Glutamatergic neuron (in vitro differentiated cells): ENCODE measurements at regions not wholly inside any gene's neighbourhood (a gene's known extent, or its start where the extent isn't known, plus 50 kb on each side); places are given as distances from the start of the nearest gene placed in this dataset.

ENCODE experiments used
- DNase-seq: peaks from one replicate; pipeline ENCODE4 v3.0.0; 2022
- H3K27ac Mint-ChIP-seq: one replicate; pipeline ENCODE4 v1.8.0; 2020; ENCODE audit warnings: mild to moderate bottlenecking, mixed read lengths, inconsistent platforms; ENCODE audit not compliant: unreplicated experiment
- H3K27me3 Mint-ChIP-seq: one replicate; pipeline ENCODE4 v1.8.0; 2020; ENCODE audit warnings: mild to moderate bottlenecking, moderate library complexity, mixed read lengths, inconsistent platforms; ENCODE audit not compliant: unreplicated experiment
- H3K36me3 Mint-ChIP-seq: one replicate; pipeline ENCODE4 v1.8.0; 2020; ENCODE audit warnings: mild to moderate bottlenecking, mixed read lengths, inconsistent platforms; ENCODE audit not compliant: unreplicated experiment
- H3K4me1 Mint-ChIP-seq: one replicate; pipeline ENCODE4 v1.8.0; 2020; ENCODE audit warnings: mild to moderate bottlenecking, low read depth, mixed read lengths, inconsistent platforms; ENCODE audit not compliant: unreplicated experiment
- H3K4me3 Mint-ChIP-seq: one replicate; pipeline ENCODE4 v1.8.0; 2020; ENCODE audit warnings: mild to moderate bottlenecking, mixed read lengths, inconsistent platforms; ENCODE audit not compliant: unreplicated experiment
- H3K9me3 Mint-ChIP-seq: one replicate; pipeline ENCODE4 v1.8.0; 2020; ENCODE audit warnings: mild to moderate bottlenecking, moderate library complexity, mixed read lengths, inconsistent platforms; ENCODE audit not compliant: unreplicated experiment
- TF ChIP-seq, protein P1 (sequence below): fragments of 200-600 bp; sonication (generic); IDR thresholded peaks from one replicate; pipeline ENCODE4 v1.5.0; 2021; ENCODE audit not compliant: partially characterized antibody, unreplicated experiment

DNA sequence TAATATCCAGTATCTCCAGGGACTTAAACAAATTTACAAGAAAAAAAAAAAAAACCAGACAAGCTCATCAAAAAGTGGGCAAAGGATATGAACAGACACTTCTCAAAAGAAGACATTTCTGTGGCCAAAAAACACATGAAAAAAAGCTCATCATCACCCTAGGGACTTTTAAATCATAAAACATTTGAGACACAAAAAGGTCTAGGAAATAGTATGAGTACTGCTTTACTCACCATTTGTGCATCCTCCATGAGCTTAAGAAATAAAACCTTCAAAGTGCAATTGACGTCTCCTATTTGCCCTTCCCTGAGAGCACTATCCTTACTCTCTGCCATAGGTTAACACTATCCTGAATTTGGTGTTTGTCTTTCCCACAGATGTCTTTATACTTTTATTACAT is 193.7 kb upstream of the NREP start:
- H3K27me3 Mint-ChIP-seq = no peaks in the 10 kb centered on the region
- H3K36me3 Mint-ChIP-seq = no peaks in the 10 kb centered on the region
- DNase-seq = no peak
- H3K4me1 Mint-ChIP-seq = no peaks in the 10 kb centered on the region
- no peak overlapping the region for H3K27ac Mint-ChIP-seq
- no peaks in the 10 kb centered on the region for H3K9me3 Mint-ChIP-seq
- TF ChIP-seq, protein P1, sequence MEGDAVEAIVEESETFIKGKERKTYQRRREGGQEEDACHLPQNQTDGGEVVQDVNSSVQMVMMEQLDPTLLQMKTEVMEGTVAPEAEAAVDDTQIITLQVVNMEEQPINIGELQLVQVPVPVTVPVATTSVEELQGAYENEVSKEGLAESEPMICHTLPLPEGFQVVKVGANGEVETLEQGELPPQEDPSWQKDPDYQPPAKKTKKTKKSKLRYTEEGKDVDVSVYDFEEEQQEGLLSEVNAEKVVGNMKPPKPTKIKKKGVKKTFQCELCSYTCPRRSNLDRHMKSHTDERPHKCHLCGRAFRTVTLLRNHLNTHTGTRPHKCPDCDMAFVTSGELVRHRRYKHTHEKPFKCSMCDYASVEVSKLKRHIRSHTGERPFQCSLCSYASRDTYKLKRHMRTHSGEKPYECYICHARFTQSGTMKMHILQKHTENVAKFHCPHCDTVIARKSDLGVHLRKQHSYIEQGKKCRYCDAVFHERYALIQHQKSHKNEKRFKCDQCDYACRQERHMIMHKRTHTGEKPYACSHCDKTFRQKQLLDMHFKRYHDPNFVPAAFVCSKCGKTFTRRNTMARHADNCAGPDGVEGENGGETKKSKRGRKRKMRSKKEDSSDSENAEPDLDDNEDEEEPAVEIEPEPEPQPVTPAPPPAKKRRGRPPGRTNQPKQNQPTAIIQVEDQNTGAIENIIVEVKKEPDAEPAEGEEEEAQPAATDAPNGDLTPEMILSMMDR = no peak
- no peak overlapping the region for H3K4me3 Mint-ChIP-seq

DNA sequence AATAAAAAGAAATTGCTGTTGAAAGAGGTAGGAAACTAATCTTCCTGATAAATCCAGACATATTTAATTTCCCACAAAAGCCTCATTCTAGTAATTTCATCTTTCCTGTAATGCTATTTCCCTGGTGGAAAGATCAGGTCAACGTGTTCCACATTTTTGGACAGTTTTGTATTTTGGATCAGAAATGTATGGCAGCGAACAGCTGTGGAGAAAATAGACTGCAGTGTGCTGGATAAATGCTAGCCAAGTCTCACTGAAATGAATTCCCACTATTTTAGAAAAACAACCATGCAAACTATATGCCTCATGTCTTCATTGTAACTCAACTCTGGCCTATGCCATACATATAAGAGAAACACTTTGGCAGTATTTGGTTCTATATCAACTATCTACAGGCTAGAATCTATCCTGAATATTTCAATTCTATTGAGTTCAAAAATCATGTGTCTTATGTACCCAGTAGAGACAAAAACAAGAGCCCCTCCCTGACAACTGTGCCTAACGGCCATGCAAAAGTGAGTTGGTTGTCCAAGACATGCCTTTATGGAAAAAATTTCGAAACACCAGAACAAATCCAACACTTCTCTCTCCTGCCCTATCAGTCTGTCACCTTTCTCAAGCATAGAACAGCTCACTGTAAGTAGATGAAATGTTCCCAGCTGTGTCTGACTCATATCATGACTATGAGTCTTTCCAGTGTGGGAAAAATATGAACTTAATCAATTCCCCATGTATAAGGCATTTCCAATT is 191.3 kb upstream of the NREP start:
- Mint-ChIP-seq H3K9me3 (no peaks in the 10 kb centered on the region), H3K36me3 (no peaks in the 10 kb centered on the region), H3K4me1 (no peaks in the 10 kb centered on the region), H3K27ac (no peak overlapping the region), H3K27me3 (no peaks in the 10 kb centered on the region), H3K4me3 (no peak overlapping the region)
- no peak for DNase-seq
- TF ChIP-seq, protein P1 = no peak

GRCh38 chr5:111946556-111946955 is 189.6 kb upstream of the NREP start:
- Mint-ChIP-seq H3K4me1 (no peaks in the 10 kb centered on the region), H3K4me3 (no peak overlapping the region), H3K27ac (no peak overlapping the region), H3K9me3 (peaks cover 1% of the 10 kb centered on the region), H3K36me3 (no peaks in the 10 kb centered on the region), H3K27me3 (no peaks in the 10 kb centered on the region)
- TF ChIP-seq, protein P1 = no peak
- no peak for DNase-seq

DNA sequence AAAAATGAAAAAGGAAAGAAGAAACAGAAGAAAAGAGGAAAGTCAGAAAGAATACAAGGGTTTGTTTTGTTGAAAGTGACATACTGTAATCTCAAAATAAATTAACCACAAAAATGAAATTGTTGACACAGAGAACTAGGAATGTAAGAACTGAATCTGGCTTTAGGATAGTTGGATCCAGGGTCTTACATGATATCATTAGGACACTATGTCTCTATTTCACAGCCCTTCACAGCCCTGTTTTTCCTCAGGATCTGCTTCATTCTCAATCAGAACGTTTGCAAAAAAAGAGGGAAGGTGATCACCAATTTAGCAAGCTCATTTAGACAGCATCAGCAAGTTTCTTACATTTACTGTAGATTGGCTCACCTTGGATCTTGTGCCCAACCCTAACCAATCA is 188.5 kb upstream of the NREP start:
- no peak overlapping the region for H3K27ac Mint-ChIP-seq
- TF ChIP-seq, protein P1 = no peak
- H3K9me3 Mint-ChIP-seq = peaks cover 1% of the 10 kb centered on the region
- no peak for DNase-seq
- H3K36me3 Mint-ChIP-seq = no peaks in the 10 kb centered on the region
- no peaks in the 10 kb centered on the region for H3K4me1 Mint-ChIP-seq
- H3K27me3 Mint-ChIP-seq = no peaks in the 10 kb centered on the region
- H3K4me3 Mint-ChIP-seq = no peak overlapping the region

DNA sequence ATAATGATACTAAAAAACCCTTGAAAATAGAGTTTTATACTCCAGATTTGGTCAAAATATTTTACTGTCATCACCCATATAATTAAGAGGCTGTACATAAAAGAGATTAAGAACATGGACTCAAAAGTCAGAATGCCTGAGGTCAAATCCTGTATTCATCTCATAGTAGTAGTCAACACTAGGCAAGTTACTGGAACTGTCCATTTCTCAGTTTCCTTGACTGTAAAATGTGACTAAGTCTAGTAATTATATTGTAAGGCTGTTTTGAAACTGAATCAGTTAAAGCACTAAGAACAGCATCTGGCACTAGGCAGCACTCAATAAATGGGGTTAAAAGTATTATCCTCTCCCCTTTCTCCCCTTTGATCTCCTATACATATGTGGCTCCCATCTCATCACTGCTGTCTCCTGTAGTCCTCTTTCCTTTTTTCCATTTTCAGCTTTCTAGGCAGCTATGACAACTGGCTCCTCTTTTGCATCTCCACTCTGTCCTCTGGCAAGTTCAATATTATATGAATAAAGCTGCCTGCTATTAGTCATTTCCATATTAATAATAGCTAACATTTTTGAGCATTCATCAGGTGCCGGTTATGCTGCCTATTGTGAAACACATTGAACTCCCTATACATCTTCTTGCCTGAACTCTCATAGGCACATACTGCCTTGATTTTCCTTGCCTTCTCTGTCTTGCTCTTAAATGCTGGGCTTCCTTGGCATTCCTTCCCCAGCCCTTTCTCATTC is 185.8 kb upstream of the NREP start:
- no peak overlapping the region for H3K27ac Mint-ChIP-seq
- H3K27me3 Mint-ChIP-seq = no peaks in the 10 kb centered on the region
- no peaks in the 10 kb centered on the region for H3K4me1 Mint-ChIP-seq
- TF ChIP-seq, protein P1 = no peak
- H3K4me3 Mint-ChIP-seq = no peak overlapping the region
- no peak for DNase-seq
- H3K36me3 Mint-ChIP-seq = no peaks in the 10 kb centered on the region
- H3K9me3 Mint-ChIP-seq = peaks cover 1% of the 10 kb centered on the region
